ENCODE measurements at regions not wholly inside any gene's neighbourhood (a gene's known extent, or its start where the extent isn't known, plus 50 kb on each side); places are given as distances from the start of the nearest gene placed in this dataset.

- no peak for TF ChIP-seq CHD7 (IDR thresholded peaks at IDR 0.05; ENCODE audit: insufficient replicate concordance, low read length)
- no peak for TF ChIP-seq POLR2A (IDR thresholded peaks at IDR 0.05; ENCODE audit: control extremely low read depth in 1 of 2, low read depth in 2 of 2, low read length in 2 of 2)
- no peak for TF ChIP-seq PHF8 (conservative IDR thresholded peaks at IDR 0.05; ENCODE audit: low read depth, low read length)
- no peak for TF ChIP-seq BRCA1 (IDR thresholded peaks at IDR 0.05; ENCODE audit: low read depth, low read length)
- TF ChIP-seq NANOG (IDR thresholded peaks at IDR 0.05; ENCODE audit: insufficient read depth, low read depth, low read length, poor library complexity, severe bottlenecking) = no peak
- no peak for TF ChIP-seq TEAD4 (IDR thresholded peaks at IDR 0.05; ENCODE audit: low read depth, low read length)
- TF ChIP-seq ASH2L (IDR thresholded peaks at IDR 0.05; ENCODE audit: low read length) = no peak
These were observed 3898.2 kb upstream of the OR11H1 start (continued) for GRCh38 chr22:11629661-11630385.

Measured in H1 (cell line).